SKM-1 treated with dmso at 0.1 percent for 144 hours (cell line): ENCODE measurements at regions not wholly inside any gene's neighbourhood (a gene's known extent, or its start where the extent isn't known, plus 50 kb on each side); places are given as distances from the start of the nearest gene placed in this dataset.

ENCODE experiments used
- DNase-seq: peaks from one replicate; lab custom pipeline; 2025; ENCODE audit not compliant: unreplicated experiment; lab: John Stamatoyannopoulos, UW

DNA sequence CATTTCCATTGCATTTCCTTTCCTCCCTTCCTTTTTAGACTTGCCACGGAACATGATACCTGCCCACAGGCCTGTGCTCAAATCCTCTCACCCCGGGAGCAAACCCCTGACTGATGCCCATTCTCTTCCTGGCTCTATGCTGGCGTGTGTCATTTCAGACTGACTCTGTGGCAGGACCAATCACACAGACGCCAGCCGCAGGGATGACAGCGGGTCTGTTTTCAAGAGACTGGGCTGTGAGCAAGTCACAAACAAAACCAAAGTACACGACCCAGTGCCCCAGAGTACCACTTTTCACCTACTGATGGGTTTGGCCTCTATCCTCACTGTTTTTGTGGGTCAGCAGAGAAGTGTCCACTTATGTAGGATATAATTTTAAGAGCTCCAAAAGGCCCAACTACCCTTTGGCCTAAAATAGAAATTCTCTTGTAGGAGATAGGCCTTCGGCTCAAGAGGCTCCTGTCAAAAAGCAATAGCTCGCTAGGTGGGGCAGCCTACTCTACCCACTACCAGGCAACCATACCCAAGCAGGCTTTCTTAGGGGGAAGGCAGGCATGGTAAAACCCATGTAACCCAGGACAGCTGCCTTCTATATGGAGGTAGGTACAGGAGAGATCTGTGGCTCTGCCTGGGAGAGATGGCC, 215.7 kb downstream of the CDC5L start:
- no peak for DNase-seq

DNA sequence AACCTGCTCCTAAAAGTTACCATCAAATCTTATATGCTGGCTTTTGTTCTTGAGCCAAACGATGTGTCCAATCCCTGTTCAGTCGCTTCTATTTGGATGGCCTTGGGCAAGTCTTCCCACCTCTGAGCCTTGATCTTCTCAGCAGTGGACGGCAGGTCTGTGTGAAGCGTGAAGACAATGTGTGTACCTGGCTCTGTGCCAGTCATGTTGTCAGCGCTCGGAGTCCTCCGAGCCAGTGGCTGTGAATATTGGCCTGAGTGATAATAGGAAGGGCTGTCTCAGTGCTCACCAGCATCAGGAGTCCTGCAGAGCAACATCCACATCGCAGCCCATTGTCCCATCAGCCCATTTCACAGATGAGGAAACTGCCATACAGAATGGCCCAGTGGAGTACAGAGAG, 219.0 kb downstream of the CDC5L start:
- DNase-seq: no peak

DNA sequence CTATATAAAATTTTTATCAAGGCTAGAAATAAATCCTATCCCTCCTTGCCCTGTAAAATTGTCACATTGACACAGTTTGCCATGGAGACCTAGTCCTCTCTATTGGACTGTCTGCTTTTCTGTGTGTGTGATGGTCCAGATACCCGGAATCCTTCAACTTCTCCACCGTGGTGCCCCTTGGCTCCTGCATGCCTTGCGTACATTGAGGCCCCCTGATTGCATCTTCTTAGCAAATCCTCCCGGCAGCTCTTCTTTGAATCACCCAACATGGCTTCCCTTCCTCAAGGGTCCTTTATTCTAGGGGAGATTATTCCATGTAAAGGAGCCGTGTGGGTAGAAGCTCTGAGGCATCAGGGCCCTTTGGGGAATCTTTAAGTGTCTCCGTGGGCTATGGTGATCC, 219.5 kb downstream of the CDC5L start:
- no peak for DNase-seq

DNA sequence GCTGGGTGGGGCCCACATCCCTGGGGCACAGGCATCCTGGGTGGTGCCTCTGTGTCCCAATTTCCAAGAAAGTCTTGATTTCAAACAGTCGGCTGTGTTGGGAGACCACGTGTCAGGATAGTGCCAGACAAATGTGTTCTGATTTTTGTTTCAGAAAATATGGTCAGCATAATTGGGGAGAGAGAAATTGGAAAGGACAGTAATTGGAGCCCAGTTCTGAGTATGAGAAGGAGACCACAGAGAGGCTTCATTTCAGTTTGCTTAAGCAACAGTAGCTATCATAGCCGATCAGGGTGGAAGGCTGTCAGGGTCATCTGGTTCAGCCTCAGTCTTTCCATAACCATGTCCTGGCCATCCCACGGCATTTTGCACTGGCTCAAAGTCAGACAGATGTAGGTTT, 220.7 kb downstream of the CDC5L start:
- DNase-seq: no peak

DNA sequence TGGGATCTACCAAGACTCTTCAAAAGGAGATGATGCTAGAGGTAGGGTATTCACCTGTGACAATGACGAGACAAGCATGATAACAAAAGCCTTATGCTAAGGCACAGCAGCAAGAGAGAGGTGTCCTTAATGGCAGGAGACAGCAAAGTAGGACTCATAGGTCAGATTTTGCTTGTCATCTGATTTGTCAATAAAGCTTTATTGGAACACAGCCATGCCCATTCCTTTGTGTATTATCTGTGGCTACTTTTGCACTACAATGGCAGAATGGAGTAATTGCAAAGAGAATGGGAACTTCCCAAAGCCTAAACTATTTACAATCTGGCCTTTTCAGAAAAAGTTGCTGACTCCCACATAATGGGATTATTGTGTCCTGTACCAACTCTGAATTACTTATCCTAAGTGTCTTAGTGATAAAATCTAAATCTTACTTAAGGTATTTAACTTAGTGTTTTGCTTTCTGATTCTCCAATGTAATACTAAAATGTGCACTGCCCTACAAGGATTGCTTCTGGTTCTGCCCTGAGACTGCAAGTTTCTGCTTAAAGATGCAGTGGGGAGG, 221.6 kb downstream of the CDC5L start:
- DNase-seq: no peak

DNA sequence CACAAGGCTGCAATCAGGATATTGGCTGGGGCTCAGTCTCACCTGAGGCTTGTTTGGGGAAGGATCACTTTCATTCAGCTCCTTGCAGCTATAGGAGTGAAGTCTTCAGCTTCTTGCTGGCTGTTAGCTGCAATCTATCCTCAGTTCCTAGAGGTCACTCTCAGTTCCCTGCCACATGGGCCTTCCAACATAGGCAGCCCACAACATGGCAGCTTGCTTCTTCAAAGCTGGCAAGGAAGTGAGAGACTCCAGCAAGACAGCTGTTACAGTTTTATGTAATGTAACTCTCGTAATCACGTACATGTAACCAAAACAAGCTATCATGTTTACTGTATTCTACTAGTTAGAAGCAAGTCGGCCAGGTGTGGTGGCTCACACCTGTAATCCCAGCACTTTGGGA, 226.9 kb downstream of the CDC5L start:
- no peak for DNase-seq

DNA sequence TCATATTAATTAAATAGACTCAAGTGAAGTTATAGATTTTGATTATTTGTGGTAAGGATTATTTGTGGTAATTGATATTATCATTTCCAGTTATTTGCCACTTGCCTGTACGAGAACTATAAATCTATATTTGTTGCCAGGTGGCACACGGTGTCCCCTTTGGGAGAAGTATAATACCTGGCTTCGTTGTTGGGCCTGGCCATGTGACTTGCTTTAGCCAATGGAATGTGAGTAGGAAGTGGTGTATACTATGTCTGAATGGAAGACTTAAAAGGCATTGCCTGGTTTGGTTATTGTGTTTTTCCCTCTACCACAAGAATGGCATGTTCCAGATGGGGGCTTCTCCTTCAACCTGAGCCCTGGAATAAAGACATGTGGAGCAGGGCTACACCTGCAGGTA, 228.1 kb downstream of the CDC5L start:
- DNase-seq: no peak

DNA sequence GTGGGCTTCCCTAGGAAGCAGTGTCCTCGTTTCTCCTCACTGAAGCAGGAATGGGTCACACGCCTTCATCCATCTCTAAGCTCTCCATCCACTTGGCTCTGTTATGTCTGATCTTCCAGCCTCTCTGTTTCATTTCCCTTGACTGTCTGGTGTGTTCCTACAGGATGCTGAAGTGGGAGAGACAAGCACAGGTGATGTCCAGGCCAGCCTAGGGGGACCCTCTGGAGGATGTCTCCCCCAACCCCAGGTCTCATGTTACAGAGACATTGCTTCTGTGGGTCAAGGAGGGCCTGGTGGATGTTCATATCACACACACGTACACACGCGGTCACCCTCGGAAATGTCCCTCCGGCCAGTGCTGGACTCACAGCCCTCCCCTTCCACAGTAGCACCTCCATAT, 229.9 kb downstream of the CDC5L start:
- DNase-seq: no peak

DNA sequence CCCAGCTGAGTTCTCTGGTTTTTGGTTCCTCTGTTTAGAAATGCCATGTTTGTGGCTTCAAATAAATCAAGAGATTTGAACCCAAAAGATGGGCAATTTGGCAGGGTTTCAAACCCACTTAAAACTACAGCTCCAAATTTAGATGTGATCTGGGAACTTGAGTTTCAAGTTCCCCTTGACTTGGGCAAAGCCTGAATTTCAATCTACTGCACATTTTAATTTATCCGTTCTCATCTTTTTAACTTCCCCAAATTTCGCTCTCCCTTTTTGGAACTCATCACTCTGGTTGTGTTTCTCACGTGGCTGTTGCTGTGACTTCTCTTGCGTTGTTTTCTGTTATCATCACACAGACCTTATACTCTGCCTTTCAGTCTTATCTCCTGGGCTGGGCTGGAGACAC, 230.9 kb downstream of the CDC5L start:
- peak; percentile 28 for DNase-seq

DNA sequence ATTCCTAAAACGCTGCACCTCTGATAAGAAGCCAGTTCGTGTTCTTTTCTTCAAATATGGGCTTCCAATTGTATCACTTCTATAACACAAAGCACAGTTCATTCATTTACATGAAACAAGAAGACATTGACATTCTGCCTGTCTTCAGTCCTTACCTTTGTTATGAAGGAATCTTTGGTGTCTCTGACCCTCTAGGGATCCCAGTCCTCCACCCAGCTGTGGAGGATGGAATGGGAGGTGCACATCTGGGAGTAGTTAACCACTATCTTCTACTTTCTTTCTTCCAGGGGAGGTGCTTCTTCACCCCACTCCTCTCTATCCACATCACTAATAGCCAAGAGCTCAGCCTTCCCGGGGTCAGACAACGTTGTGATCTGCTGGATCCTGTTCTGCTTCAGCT, 233.4 kb downstream of the CDC5L start:
- no peak for DNase-seq

DNA sequence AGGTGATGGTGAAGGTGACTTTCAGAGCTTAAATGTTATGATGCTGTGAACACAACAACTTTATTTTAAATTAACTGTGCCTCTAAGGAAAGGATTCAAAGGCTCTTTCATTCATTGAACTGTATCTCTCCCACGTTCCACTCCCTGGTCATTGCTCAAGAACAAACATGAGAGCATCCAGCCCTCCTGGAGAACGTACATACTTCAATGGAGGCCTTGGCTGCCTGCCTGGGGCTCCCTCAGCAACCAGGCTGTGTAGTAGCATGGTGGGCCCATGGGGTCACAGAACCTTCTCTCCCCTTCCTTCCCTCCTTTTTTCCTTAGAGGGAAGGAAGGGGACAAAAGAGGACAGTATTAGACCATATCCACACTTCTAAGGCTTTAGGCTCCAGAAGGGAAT, 234.3 kb downstream of the CDC5L start:
- no peak for DNase-seq

DNA sequence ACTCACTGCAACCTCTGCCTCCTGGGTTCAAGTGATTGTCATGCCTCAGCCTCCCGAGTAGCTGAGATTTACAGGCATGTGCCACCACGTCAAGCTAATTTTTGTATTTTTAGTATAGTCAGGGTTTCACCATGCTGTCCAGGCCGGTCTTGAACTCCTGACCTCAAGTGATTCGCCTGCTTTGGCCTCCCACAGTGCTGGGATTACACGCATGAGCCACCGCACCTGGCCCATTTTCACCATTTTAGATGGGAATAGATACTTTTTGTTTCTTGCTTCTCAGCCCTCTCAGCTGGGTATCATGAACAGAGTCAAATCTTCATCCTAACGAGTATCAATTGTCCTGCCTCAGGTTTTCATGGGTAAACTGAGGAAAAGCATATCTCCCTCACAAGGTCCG, 235.0 kb downstream of the CDC5L start:
- DNase-seq: no peak

DNA sequence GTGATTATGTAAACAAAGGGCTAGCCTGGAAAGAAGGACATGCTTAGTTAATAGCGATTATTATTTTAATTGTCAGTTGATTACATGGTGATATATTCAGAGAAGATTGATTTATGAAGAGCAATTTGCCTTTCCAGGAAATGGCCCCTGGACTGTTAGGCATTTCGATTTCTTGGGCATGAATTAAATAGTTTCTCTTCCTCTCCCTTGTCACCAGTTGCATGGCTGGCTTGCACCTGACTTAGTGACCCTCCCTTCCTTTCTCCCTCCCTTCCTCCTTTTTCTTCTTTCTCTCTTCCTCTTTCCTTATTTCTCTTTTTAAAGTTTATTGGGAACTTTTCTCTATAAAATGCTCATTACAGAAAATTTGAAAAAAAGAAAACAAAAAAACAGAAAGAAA, 235.4 kb downstream of the CDC5L start:
- no peak for DNase-seq

DNA sequence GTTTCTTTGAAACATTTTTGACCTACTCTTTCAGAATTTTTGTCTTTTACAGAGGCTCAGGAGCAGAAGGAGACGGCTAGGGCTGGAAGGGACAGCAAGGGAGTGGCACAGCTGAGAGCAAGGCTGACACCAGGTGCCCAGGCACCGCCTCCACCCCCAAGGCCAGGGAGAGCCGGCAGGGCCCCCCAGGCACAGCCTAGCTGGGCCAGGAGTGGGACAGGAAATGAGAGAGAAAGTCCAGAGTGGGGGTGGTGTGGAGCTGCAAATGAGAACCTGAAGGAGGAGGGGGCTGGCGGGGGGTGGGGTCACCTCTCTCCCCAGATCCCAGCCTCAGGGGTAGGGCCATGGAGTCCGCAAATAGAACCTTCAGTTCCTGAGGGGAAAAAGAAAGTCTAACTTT, 236.7 kb downstream of the CDC5L start:
- no peak for DNase-seq

DNA sequence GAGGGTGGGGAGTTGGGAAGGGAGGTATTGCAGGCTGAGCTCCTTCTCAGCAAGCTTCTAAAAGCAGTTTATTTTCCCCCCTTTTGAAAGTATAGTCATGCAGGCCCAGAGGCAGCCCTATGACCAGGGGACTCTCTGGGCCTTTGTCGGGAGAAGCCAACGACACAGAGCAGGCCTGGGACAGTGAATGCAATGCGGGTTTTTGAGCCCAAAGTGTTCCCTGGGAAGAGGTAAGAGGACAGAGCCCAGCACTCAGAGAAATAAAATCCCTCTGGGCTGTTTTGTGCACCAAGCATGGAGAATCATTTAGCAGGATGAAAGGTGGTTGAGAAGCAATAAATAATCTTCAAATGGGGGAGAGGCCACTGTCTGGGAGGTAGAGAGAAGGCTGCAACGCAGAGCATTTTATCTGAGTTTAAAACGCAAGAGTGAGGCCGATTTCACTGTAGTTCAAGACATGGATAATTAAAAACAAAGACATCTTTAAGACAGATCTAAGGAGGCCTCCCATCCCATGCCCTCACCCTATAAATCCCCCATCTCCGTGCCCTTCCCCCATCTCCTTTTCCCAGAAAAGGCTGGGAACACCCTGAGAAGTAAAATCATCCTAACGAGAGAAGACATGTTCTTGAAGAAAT, 237.5 kb downstream of the CDC5L start:
- no peak for DNase-seq

DNA sequence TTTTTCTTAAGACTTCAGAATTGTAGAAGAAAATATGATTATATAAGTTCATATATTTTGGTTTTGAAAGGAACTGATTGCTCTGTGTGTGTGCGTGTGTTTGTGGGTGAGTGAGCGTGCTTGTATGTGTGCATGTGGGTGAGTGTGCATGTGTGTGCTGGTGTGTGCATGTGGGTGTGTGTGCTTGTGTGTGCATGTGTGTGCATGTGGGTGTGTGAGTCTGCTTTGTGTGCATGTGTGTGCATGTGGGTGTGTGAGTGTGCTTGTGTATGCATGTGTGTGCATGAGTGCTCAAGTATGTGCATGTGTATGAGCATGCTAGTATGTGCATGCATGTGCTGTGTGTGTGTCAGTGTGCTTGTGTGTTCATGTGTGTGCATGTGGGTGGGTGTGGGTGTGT, 238.5 kb downstream of the CDC5L start:
- DNase-seq: no peak

DNA sequence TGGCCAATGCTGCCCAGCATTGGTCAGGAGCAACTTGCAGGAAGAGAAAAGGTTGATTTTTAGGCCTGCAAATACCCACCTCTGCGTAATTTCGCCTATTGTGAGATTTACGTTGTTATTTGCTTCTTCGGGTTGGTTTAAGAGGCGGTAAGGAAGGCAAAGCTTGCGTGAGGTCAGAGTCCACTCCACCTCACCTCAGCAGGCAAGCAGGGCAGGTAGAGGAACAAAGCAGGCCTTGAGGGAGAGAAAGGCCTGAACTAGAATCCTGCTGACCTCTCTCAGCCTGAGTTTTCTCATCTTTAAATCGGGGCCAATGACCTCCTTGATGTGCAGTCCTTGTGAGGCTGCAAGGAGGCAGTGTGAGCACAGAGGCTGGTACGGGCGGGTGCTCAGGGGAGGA, 239.1 kb downstream of the CDC5L start:
- no peak for DNase-seq

DNA sequence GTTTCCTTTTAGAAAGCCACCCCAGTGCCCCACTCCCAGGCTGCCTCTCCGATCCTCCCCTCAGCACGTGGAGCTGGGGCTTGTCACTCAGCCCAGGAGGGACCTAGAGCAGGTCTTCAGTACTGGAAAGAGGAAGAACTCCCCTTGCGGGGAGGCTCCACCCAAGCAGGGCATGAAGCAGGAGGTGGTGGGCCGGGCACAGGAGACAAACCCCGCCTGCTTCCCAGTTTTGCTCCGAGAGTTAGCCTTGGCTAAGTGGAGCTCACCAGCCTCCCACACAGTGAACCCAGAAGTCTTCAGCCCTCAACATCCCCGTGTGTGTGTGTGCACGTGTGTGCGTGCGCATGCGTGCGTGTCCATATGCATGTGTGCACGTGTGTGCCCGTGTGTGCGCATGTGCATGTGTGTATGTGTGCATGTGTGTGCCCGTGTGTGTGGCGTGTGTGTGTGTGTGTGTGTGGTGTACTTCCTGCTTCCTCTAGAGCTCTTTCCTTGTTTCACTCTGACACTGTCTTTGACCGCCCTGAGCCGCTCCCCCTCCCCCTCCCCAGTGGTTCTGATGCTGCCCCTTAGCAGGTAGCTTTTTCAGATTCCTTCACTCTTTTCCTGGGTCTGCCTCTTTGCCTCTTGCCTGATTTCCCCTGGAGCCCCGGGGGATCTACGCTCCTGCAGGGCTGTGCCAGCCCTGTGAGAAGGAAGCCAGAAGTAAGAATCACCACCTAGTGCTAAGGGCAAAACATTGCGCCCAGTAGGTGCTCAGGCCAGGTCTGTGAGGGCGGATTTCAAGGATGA, 239.8 kb downstream of the CDC5L start:
- DNase-seq: no peak

DNA sequence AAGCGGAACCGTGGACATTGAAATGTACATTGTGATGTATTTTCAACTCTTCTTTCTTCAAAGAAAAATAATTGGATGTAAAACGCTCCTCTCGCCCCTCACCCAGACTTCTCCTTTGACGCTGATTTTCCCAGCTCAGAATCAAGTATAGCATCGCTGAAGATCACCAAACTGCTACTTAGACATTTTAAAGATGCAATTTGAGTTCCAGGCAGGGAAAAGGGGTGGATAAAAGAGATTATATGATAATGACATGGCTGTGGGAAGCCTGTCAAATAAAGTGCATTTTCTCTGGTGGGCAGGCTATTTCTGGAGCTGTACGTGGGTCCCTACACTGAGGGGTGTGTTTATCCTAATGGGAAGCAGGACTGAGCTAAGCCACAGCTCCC, 240.4 kb downstream of the CDC5L start:
- DNase-seq: no peak

DNA sequence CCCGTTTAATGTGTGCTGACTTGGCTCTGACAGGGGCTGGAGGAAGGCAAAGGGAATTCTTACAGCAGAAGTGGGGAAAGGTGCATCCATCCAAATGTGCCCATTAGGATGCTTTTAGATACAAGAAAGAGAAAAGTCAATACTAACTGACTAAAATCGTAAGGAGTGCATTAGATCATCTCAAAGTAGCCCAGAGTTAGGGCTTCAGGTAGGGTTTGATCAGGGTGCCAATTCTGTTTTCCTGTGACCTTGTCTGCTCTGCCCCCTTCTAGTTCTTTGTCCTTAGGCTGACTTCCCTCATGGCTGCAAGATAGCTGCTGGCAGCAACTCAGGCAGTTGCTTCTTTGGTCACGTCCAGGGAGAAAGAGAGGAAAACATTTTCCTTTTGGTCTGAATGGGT, 240.8 kb downstream of the CDC5L start:
- no peak for DNase-seq

DNA sequence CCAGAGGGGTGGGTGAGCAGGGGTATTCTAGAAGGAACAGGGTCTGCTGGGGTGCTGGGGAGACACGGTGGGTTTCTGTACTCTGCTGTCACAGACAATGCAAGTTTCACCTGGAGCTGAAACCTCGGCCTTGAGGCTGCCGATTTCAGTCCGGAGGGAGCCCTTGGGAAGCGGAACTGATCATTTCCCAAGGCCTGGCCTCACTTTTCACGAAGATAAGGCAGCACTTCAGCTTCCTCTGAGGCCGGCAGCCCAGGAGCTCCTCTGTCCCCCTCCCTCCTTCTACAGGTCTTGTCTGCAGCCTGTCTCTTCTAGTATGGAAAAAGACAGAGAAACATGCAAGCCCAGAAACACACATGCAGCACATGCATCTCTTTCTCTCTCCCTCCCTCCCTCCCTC, 242.1 kb downstream of the CDC5L start:
- no peak for DNase-seq
